PC-3 (cell line): ENCODE measurements at regions not wholly inside any gene's neighbourhood (a gene's known extent, or its start where the extent isn't known, plus 50 kb on each side); places are given as distances from the start of the nearest gene placed in this dataset.

Source experiments
- ATAC-seq: fragments of 200-7000 bp; cut with Tn5 transposase; 2 replicates; pipeline ENCODE4 v1.9.1; 2020; ENCODE audit warnings: mild to moderate bottlenecking, moderate library complexity
- BruUV-seq: library from RNA; stranded (reverse); fragments of 400-500 nt; replicated peaks from 2 replicates; lab custom pipeline; 2021; lab: Mats Ljungman, UMichigan
- CTCF ChIA-PET: fragments of 300-600 bp; sonication (Branson Sonifier 250); formaldehyde crosslinking; loops from one replicate; lab custom pipeline; 2022; ENCODE audit warnings: antibody characterized with exemption; lab: Charles Lee
- POLR2A ChIA-PET: fragments of 300-600 bp; sonication (Branson Sonifier 250); formaldehyde crosslinking; loops from one replicate; lab custom pipeline; 2022; ENCODE audit warnings: antibody characterized with exemption; ENCODE audit not compliant: unreplicated experiment; lab: Charles Lee
- DNase-seq: peaks from one replicate; pipeline ENCODE4 v3.0.0-alpha.2; 2015
- H2AFZ ChIP-seq: fragments of 300-600 bp; sonication (generic); 2 replicates; pipeline ENCODE4 v1.6.0; 2016; ENCODE audit warnings: antibody characterized with exemption, low read length
- H3F3A ChIP-seq: fragments of 300-600 bp; sonication (generic); one replicate; pipeline ENCODE4 v1.6.0; 2017; ENCODE audit warnings: antibody characterized with exemption, low read length, control low read depth, mild to moderate bottlenecking; ENCODE audit not compliant: unreplicated experiment
- H3K27ac ChIP-seq: fragments of 300-600 bp; sonication (generic); 2 replicates; pipeline ENCODE4 v1.5.1; 2016; ENCODE audit warnings: mild to moderate bottlenecking, low read length
- H3K27me3 ChIP-seq: fragments of 300-600 bp; sonication (generic); 2 replicates; pipeline ENCODE4 v1.6.1; 2016; ENCODE audit warnings: low read length, mixed read lengths
- H3K36me3 ChIP-seq: fragments of 300-600 bp; sonication (generic); 2 replicates; pipeline ENCODE4 v1.6.1; 2016; ENCODE audit warnings: low read depth, mixed run types, low read length, mixed read lengths
- H3K4me1 ChIP-seq: fragments of 300-600 bp; sonication (generic); 2 replicates; pipeline ENCODE4 v1.5.1; 2016; ENCODE audit warnings: low read length; ENCODE audit not compliant: insufficient read depth
- H3K4me2 ChIP-seq: fragments of 300-600 bp; sonication (generic); 2 replicates; pipeline ENCODE4 v1.6.0; 2016; ENCODE audit warnings: low read length
- H3K4me3 ChIP-seq: fragments of 300-600 bp; sonication (generic); 2 replicates; pipeline ENCODE4 v1.5.1; 2016; ENCODE audit warnings: mild to moderate bottlenecking, low read length, mixed read lengths
- H3K79me2 ChIP-seq: fragments of 300-600 bp; sonication (generic); 2 replicates; pipeline ENCODE4 v1.6.1; 2017; ENCODE audit warnings: low read length, mixed read lengths
- H3K9ac ChIP-seq: fragments of 300-600 bp; sonication (generic); 2 replicates; pipeline ENCODE4 v1.6.0; 2016; ENCODE audit warnings: mild to moderate bottlenecking, low read length
- H3K9me2 ChIP-seq: fragments of 300-600 bp; sonication (generic); replicated peaks from 2 replicates; pipeline ENCODE4 v1.6.1; 2016; ENCODE audit warnings: mixed run types, low read length, mixed read lengths
- H3K9me3 ChIP-seq: fragments of 300-600 bp; sonication (generic); 2 replicates; pipeline ENCODE4 v1.6.1; 2016; ENCODE audit warnings: low read length, mixed read lengths
- H4K20me1 ChIP-seq: fragments of 300-600 bp; sonication (generic); 2 replicates; pipeline ENCODE4 v1.6.1; 2016; ENCODE audit warnings: low read length, mixed read lengths
- CTCF ChIP-seq: fragments of 300-600 bp; sonication (generic); conservative IDR thresholded peaks from 2 replicates; pipeline ENCODE4 v1.5.1; 2017; ENCODE audit warnings: antibody characterized with exemption, low read depth, mild to moderate bottlenecking, low read length
- EZH2 ChIP-seq: fragments of 300-600 bp; sonication (generic); IDR thresholded peaks from one replicate; pipeline ENCODE4 v1.6.1; 2017; ENCODE audit warnings: antibody characterized with exemption, mild to moderate bottlenecking, low read length; ENCODE audit not compliant: unreplicated experiment
- EZH2phosphoT487 ChIP-seq: fragments of 300-600 bp; sonication (generic); IDR thresholded peaks from 2 replicates; pipeline ENCODE4 v1.6.1; 2018; ENCODE audit warnings: mild to moderate bottlenecking, antibody characterized with exemption, low read length, borderline replicate concordance
- intact Hi-C: fragments of 100-400 bp; cut with micrococcal nuclease; formaldehyde crosslinking; loops from 2 replicates; pipeline ENCODE4 v1.9.0; 2023

GRCh38 chr13:74280093-74280794 is 146.0 kb upstream of the KLF12 start:
- intact Hi-C loops: loop anchor here (10.0 kb wide), 1 partner anchor 945 kb away; no protein-coding TSS in a partner anchor
- ATAC-seq: peak; percentile 29; the same call in 1 of the 2 replicates

GRCh38 chr13:74278901-74279300 is 144.7 kb upstream of the KLF12 start:
- no peaks in the 10 kb centered on the region for H3K27me3 ChIP-seq
- intact Hi-C loops: no loop called here
- H4K20me1 ChIP-seq: no peaks in the 10 kb centered on the region
- ChIA-PET POLR2A (no interaction called here), CTCF (no interaction called here)
- H3K4me3 ChIP-seq: no peak overlapping the region
- H3K9me2 ChIP-seq: no peaks in the 10 kb centered on the region
- no peaks in the 10 kb centered on the region for H3K4me1 ChIP-seq
- no TSS peak for BruUV-seq
- DNase-seq (peak; percentile 45), ATAC-seq (no peak)
- no peaks in the 10 kb centered on the region for H3F3A ChIP-seq
- no peak for TF ChIP-seq EZH2phosphoT487
- no peak for TF ChIP-seq CTCF
- TF ChIP-seq EZH2: no peak
- no peaks in the 10 kb centered on the region for H3K79me2 ChIP-seq
- no peak overlapping the region for H3K9ac ChIP-seq
- H3K27ac ChIP-seq: no peak overlapping the region
- no peak overlapping the region for H3K4me2 ChIP-seq
- no peaks in the 10 kb centered on the region for H3K9me3 ChIP-seq
- H3K36me3 ChIP-seq: no peaks in the 10 kb centered on the region
- no peak overlapping the region for H2AFZ ChIP-seq

More at GRCh38 chr13:74280093-74280794, 146.0 kb upstream of the KLF12 start:
- Histone ChIP-seq H3K4me2 (no peak overlapping the region), H3K79me2 (no peaks in the 10 kb centered on the region), H3K27ac (no peak overlapping the region), H3K4me3 (no peak overlapping the region), H3K9me3 (no peaks in the 10 kb centered on the region), H4K20me1 (no peaks in the 10 kb centered on the region), H3K9me2 (no peaks in the 10 kb centered on the region), H3K9ac (no peak overlapping the region), H2AFZ (no peak overlapping the region), H3F3A (no peaks in the 10 kb centered on the region), H3K27me3 (no peaks in the 10 kb centered on the region), H3K36me3 (no peaks in the 10 kb centered on the region), H3K4me1 (no peaks in the 10 kb centered on the region)
- BruUV-seq: no TSS peak
- POLR2A ChIA-PET: no interaction called here
- TF ChIP-seq EZH2: no peak
- no peak for TF ChIP-seq CTCF
- CTCF ChIA-PET: no interaction called here
- no peak for DNase-seq

GRCh38 chr13:74274916-74275315 is 140.7 kb upstream of the KLF12 start:
- CTCF ChIA-PET: no interaction called here
- Histone ChIP-seq H4K20me1 (no peaks in the 10 kb centered on the region), H3K4me2 (no peak overlapping the region), H3K79me2 (no peaks in the 10 kb centered on the region), H3K36me3 (no peaks in the 10 kb centered on the region), H3K4me1 (peaks cover 9% of the 10 kb centered on the region), H2AFZ (0 out of 2 replicates have a peak overlapping the region, but pooled peaks have one; percentile 26), H3K27me3 (no peaks in the 10 kb centered on the region), H3K9ac (no peak overlapping the region), H3F3A (no peaks in the 10 kb centered on the region), H3K4me3 (no peak overlapping the region), H3K9me3 (no peaks in the 10 kb centered on the region), H3K27ac (no peak overlapping the region), H3K9me2 (no peaks in the 10 kb centered on the region)
- no peak for DNase-seq
- TF ChIP-seq EZH2 (no peak), CTCF (no peak), EZH2phosphoT487 (no peak)
- BruUV-seq: no TSS peak
- POLR2A ChIA-PET: no interaction called here
- intact Hi-C loops: no loop called here
- no peak for ATAC-seq
